Testis (tissue), 2 donors: ENCODE measurements at regions not wholly inside any gene's neighbourhood (a gene's known extent, or its start where the extent isn't known, plus 50 kb on each side); places are given as distances from the start of the nearest gene placed in this dataset.

ENCODE experiments used
- POLR2A ChIP-seq: fragments of 450-650 bp; IDR thresholded peaks from one replicate; pipeline ENCODE4 v1.6.1; 2017; ENCODE audit warnings: antibody characterized with exemption, mild to moderate bottlenecking, moderate library complexity
- TF ChIP-seq, protein P1 (sequence below), 3 experiments: fragments of 450-650 bp in 2 of 3; fragments of 200-600 bp in 1 of 3; sonication (generic) in 1 of 3; IDR thresholded peaks; one replicate each; pipeline ENCODE4 v1.5.1; 2016 to 2019; ENCODE audit warnings: antibody characterized with exemption in 3 of 3, mild to moderate bottlenecking in 2 of 3, moderate library complexity in 1 of 3

DNA sequence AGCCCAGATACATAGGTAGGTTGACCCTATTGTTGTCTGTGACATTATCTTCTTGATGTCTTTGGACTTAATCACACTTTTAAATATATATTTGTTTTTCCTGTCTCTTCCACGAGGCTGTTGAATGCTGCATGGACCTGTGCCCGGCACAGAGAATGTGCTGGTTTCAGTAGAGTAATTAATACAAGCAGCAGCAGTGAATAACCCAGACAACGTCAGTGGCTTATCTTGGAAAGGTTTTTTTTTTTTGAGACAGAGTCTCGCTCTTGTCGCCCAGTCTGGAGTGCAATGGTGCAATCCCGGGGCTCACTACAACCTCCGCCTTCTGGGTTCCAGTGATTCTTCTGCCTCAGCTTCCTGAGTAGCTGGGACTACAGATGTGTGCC is 108.2 kb downstream of the CDH26 start:
- TF ChIP-seq, protein P1, sequence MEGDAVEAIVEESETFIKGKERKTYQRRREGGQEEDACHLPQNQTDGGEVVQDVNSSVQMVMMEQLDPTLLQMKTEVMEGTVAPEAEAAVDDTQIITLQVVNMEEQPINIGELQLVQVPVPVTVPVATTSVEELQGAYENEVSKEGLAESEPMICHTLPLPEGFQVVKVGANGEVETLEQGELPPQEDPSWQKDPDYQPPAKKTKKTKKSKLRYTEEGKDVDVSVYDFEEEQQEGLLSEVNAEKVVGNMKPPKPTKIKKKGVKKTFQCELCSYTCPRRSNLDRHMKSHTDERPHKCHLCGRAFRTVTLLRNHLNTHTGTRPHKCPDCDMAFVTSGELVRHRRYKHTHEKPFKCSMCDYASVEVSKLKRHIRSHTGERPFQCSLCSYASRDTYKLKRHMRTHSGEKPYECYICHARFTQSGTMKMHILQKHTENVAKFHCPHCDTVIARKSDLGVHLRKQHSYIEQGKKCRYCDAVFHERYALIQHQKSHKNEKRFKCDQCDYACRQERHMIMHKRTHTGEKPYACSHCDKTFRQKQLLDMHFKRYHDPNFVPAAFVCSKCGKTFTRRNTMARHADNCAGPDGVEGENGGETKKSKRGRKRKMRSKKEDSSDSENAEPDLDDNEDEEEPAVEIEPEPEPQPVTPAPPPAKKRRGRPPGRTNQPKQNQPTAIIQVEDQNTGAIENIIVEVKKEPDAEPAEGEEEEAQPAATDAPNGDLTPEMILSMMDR (IDR thresholded peaks at IDR 0.05), result no peak
- TF ChIP-seq POLR2A, result no peak
